LNCaP clone FGC (cell line): ENCODE measurements at regions not wholly inside any gene's neighbourhood (a gene's known extent, or its start where the extent isn't known, plus 50 kb on each side); places are given as distances from the start of the nearest gene placed in this dataset.

Experiments
- DNase-seq: peaks from one replicate; pipeline ENCODE4 v3.0.0-alpha.2; 2011; ENCODE audit warnings: low read depth
- H3K4me3 ChIP-seq: 2 replicates; pipeline ENCODE4 v1.5.1; 2011; ENCODE audit warnings: mild to moderate bottlenecking, low read depth, low read length, control low read depth
- TF ChIP-seq, protein P1 (sequence below): IDR thresholded peaks from 2 replicates; pipeline ENCODE4 v1.5.1; 2012; ENCODE audit warnings: mild to moderate bottlenecking; ENCODE audit not compliant: control insufficient read depth, insufficient read depth; ENCODE audit errors: extremely low read depth

DNA sequence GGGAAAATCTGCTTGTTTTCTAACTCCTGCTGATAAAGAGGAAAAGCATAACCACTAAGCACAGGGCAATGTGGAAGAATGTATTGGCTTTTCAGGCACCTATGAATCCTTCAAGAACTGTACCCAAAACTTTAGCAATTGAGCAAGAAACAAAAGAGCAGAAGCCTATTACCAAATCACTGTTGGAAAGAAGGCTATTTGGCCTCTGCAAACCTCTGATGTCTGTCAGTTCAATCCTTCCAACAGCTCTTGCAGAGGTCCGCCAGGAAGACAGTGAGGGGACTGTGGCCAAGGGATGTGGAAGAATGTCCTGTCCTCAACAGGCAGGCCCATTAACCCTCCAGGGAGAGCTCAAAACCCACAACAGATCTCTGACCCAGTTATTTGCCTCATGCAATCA lies 328.6 kb downstream of the ENC1 start:
- no peak overlapping the region for H3K4me3 ChIP-seq
- no peak for DNase-seq
- TF ChIP-seq, protein P1, sequence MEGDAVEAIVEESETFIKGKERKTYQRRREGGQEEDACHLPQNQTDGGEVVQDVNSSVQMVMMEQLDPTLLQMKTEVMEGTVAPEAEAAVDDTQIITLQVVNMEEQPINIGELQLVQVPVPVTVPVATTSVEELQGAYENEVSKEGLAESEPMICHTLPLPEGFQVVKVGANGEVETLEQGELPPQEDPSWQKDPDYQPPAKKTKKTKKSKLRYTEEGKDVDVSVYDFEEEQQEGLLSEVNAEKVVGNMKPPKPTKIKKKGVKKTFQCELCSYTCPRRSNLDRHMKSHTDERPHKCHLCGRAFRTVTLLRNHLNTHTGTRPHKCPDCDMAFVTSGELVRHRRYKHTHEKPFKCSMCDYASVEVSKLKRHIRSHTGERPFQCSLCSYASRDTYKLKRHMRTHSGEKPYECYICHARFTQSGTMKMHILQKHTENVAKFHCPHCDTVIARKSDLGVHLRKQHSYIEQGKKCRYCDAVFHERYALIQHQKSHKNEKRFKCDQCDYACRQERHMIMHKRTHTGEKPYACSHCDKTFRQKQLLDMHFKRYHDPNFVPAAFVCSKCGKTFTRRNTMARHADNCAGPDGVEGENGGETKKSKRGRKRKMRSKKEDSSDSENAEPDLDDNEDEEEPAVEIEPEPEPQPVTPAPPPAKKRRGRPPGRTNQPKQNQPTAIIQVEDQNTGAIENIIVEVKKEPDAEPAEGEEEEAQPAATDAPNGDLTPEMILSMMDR: no peak

DNA sequence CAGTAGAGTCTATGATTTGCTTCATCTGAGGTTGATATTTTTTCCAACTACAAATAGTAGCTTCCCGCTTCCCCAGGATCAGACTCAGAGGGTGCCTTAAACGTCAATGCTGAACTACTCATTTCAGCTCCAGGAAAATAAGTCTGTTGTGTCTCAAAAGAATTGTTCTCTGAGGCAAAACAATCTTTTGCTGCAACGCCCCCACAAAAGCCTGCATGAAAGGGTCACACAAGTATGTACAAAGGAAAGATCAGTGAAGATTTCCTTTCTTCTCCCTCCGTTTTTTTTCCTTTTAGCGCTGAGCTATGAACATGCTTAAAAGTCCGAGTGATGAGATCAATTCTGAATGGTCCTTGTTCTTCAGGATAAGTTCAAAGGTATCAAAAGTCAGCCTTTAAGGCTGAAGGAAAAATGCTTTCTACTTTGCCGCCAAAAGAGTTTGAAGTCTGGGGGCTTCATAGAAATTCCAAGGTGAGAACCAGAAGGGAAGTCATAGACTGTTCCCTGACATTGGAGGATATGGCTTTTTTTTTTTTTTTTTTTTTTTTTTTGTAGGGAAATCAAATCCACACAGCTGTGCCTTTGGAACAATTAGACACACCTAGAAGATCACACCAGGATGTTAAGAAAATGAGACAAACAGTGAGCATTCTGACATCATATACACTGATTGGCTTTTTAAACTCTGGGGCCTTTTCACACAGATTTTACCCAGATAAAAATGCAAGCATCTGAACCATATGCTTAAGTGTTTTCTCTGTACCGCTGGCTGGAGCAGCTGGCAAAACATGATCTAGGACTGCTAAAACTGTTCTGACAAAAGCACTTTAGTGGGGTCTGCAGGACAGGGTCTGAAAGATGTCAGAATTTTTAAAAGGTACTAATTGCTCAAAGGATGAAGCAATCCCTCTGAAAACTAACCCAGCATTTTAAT lies 329.3 kb downstream of the ENC1 start:
- TF ChIP-seq, protein P1: no peak
- no peak for DNase-seq
- no peak overlapping the region for H3K4me3 ChIP-seq

DNA sequence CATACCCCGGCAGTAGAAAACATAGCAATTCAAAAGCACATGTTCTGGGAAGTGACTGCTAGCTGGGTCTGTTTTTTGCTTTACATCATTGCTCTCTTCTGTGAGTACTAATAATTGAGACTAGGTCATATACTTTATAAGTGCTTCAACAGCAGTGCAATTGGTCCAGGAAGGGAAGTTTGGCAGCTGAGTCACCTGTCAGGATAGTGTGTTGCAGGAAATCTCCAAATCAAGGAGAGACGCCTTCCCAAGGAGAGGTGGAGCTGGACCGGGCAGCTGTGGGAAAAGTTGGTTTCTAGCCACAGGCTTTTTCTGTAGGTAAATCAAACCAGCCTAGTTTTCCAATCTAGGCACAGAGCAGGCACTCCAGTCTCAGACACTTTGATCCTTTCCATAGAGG lies 330.1 kb downstream of the ENC1 start:
- TF ChIP-seq, protein P1: no peak
- H3K4me3 ChIP-seq: no peak overlapping the region
- DNase-seq: no peak

DNA sequence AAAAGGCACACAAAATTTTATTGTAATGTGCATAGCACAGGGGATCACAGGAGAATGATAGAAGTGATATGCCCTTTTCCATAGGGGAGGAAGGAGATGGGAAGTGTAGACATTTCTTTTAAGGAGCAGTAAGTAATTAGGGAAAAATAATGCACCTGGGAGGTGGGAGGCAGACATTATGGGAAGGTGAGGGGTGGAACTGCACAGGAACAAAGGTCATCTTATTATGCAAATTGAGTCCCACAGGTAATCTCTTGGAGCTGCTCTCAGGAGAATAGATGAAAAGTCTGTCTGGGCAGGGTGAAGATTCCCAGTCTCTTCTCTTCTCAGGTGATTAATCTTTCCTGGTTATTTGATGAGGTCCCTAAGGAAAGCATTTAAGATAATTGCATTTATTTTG lies 331.5 kb downstream of the ENC1 start:
- no peak overlapping the region for H3K4me3 ChIP-seq
- DNase-seq: no peak
- TF ChIP-seq, protein P1: no peak

DNA sequence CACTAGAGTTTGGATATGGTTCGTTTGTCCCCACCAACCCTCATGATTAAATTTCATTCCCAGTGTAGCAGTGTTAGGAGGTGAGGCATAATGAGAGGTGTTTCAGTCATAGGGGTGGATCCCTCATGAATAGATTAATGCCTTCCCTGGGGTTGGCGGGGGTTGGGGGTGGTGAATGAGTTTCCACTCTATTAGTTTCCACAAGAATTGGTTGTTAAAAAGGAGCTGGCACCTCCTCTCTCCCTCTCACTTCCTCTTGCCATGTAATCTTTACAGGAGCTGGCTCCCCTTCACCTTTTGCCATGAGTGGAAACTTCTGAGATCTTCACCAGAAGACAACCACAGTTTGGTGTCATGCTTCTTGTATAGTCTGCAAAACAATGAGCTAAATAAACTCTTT lies 333.7 kb downstream of the ENC1 start:
- H3K4me3 ChIP-seq: no peak overlapping the region
- TF ChIP-seq, protein P1: no peak
- no peak for DNase-seq

DNA sequence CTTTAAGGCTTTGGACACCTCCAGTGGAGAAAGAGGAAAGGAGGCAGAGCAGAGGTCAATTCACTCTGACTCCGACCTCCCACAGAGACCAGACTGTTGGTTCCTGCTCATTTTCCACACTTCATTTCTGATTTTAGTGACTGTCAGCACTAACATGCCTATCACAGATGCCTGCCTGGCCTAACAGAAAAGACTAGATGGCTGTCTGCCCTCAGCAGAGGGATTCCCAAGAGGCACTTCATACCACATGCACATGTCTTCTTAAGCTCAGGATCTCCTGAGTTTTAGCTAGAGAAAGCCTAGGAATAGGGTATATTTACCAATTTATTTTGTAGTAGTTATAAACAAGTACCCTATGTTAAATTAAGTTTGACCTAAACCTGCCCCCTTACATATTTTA lies 336.0 kb downstream of the ENC1 start:
- H3K4me3 ChIP-seq: no peak overlapping the region
- no peak for DNase-seq
- TF ChIP-seq, protein P1: no peak

DNA sequence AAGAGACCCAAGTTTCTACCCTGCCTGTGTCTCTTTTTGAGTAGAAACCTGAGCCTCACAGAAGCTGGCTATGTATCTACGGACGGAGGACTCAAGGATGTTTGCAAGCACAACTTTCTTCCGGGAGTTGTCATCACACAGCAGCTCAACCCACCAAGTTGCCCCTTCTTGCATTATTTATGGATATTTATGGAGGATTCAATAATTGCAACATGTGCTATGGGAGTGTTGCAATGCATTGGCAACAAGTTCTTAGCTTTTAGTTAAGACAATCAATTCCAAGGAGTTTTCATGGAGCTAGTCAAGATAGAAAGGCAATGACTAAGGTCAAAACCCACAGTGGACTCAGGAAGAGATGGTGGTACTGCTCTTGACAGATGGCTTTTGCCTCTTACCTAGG lies 336.9 kb downstream of the ENC1 start:
- TF ChIP-seq, protein P1: no peak
- no peak overlapping the region for H3K4me3 ChIP-seq
- no peak for DNase-seq
